ENCODE measurements at regions not wholly inside any gene's neighbourhood (a gene's known extent, or its start where the extent isn't known, plus 50 kb on each side); places are given as distances from the start of the nearest gene placed in this dataset.

DNA sequence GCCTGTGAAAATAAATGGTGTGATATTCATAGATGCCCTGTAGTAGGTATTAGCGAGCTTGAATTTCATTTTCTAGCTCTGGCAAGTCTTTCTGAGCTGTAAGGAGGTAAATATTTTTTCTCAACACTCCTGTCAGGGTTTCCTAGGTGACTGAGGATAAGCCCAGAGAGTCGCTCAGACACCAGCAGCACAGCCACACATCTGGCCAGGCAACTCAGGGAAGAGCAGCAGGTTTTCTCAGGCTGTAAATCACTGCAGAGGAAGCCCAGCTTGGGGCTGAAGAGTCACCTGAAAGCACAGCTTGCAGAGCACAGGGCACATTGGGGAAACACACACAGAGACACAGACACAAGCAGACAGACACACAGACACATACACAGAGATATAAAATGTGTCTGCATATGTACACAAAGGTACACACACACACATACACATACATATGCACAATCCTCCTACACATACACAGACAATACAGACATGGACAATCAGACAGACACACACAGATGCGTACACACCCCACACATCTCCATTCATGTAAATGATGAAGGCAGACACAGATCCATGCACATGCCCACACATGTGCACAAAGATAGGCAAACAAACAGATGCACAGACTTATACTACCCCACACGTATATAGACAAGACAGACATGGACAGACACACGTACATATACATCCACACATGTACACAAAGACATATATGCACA lies 232.0 kb upstream of the TMTC1 start:
- WGBS (ENCODE audit: insufficient coverage), result 72% methylated on average over 5 of the region's 5 CpGs
- intact Hi-C loops (cut with micrococcal nuclease), result no loop called here
- TF ChIP-seq, protein P1, sequence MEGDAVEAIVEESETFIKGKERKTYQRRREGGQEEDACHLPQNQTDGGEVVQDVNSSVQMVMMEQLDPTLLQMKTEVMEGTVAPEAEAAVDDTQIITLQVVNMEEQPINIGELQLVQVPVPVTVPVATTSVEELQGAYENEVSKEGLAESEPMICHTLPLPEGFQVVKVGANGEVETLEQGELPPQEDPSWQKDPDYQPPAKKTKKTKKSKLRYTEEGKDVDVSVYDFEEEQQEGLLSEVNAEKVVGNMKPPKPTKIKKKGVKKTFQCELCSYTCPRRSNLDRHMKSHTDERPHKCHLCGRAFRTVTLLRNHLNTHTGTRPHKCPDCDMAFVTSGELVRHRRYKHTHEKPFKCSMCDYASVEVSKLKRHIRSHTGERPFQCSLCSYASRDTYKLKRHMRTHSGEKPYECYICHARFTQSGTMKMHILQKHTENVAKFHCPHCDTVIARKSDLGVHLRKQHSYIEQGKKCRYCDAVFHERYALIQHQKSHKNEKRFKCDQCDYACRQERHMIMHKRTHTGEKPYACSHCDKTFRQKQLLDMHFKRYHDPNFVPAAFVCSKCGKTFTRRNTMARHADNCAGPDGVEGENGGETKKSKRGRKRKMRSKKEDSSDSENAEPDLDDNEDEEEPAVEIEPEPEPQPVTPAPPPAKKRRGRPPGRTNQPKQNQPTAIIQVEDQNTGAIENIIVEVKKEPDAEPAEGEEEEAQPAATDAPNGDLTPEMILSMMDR (IDR thresholded peaks at IDR 0.05), result no peak
- H3K4me3 Mint-ChIP-seq, result no peak overlapping the region
- DNase-seq (no peak), ATAC-seq (no peak)
- no peaks in the 10 kb centered on the region for H3K27me3 Mint-ChIP-seq (ENCODE audit: low read depth in 2 of 2)
- H3K9me3 Mint-ChIP-seq, result peaks cover 4 to 8% of the 10 kb centered on the region in 2 donors
- H3K36me3 Mint-ChIP-seq, result no peaks in the 10 kb centered on the region
- no peak overlapping the region for H3K27ac Mint-ChIP-seq
- no peak overlapping the region for H3K4me3 ChIP-seq (ENCODE audit: low read length)
- no peaks in the 10 kb centered on the region for H3K36me3 ChIP-seq (ENCODE audit: control insufficient read depth, insufficient read depth, low read length)
- H3K9me3 ChIP-seq (ENCODE audit: control insufficient read depth, insufficient read depth, low read length), result no peaks in the 10 kb centered on the region
- H3K4me1 Mint-ChIP-seq, result no peaks in the 10 kb centered on the region
- H3K27ac ChIP-seq (ENCODE audit: low read length), result no peak overlapping the region
- no peaks in the 10 kb centered on the region for H3K27me3 ChIP-seq (ENCODE audit: control insufficient read depth, insufficient read depth, low read length)
- H3K4me1 ChIP-seq (ENCODE audit: control insufficient read depth, insufficient read depth, low read length), result no peaks in the 10 kb centered on the region

DNA sequence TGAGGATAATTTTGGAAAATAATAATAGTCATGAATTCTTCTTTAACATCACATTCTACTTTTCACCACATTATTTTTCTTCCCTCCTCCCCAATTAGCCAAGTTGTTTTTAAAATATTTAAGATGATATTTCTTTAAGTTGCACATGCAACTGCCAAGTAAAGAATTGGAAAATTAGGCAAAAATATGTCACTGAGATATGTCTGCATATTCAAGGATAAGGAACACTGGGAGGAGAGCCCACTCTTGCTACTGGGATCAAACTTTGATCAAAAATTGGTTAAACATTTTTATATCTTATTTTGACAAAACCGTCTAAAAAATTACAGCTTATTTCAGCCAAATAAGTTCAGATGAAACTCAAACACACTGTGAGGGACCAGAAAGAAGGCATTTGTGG lies 231.2 kb upstream of the TMTC1 start:
- intact Hi-C loops (cut with micrococcal nuclease), result no loop called here
- WGBS (ENCODE audit: insufficient coverage), result 64% methylated on average over 1 of the region's 1 CpG
- ATAC-seq (no peak), DNase-seq (no peak)
- Mint-ChIP-seq H3K4me3 (no peak overlapping the region), H3K27me3 (ENCODE audit: low read depth in 2 of 2) (no peaks in the 10 kb centered on the region), H3K27ac (no peak overlapping the region), H3K4me1 (no peaks in the 10 kb centered on the region), H3K36me3 (no peaks in the 10 kb centered on the region), H3K9me3 (peaks cover 0 to 6% of the 10 kb centered on the region in 2 donors)
- Histone ChIP-seq H3K36me3 (ENCODE audit: control insufficient read depth, insufficient read depth, low read length) (no peaks in the 10 kb centered on the region), H3K4me1 (ENCODE audit: control insufficient read depth, insufficient read depth, low read length) (no peaks in the 10 kb centered on the region), H3K4me3 (ENCODE audit: low read length) (no peak overlapping the region), H3K27ac (ENCODE audit: low read length) (no peak overlapping the region), H3K27me3 (ENCODE audit: control insufficient read depth, insufficient read depth, low read length) (no peaks in the 10 kb centered on the region), H3K9me3 (ENCODE audit: control insufficient read depth, insufficient read depth, low read length) (no peaks in the 10 kb centered on the region)
- TF ChIP-seq, protein P1 (IDR thresholded peaks at IDR 0.05), result no peak

DNA sequence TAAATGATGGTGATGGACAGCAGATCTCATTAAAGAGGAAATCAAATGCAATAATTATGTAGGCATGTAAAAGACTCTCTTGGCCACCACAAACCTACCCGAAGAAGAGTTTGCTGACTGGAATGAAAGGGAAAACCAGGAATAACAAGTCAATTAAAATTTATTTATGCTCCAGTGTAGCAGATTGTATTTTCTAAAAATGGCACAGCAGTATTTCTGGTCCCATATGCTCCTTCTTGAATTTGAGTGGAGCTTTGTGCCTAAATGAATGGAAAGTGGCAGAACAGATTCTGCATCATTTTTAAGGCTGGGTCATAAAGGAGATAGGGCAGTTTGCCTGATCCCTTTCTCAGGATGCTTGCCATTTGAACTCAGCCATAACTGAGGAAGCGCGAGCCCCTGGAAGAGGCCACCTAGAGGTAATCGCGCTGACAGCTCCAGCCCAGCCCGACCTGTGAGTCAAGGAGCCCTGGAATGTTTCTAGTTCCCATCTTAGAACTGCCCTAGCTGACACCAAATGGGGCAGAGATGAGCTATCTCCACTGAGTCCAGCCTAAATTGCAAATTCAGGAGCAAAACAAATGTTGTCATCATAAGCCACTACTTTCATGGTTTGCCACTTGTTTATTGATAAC lies 229.2 kb upstream of the TMTC1 start:
- Mint-ChIP-seq H3K4me3 (no peak overlapping the region), H3K27me3 (ENCODE audit: low read depth in 2 of 2) (no peaks in the 10 kb centered on the region), H3K4me1 (no peaks in the 10 kb centered on the region), H3K36me3 (no peaks in the 10 kb centered on the region), H3K9me3 (peaks cover 0 to 4% of the 10 kb centered on the region in 2 donors), H3K27ac (no peak overlapping the region)
- TF ChIP-seq, protein P1 (IDR thresholded peaks at IDR 0.05), result no peak
- Histone ChIP-seq H3K36me3 (ENCODE audit: control insufficient read depth, insufficient read depth, low read length) (no peaks in the 10 kb centered on the region), H3K9me3 (ENCODE audit: control insufficient read depth, insufficient read depth, low read length) (no peaks in the 10 kb centered on the region), H3K4me3 (ENCODE audit: low read length) (no peak overlapping the region), H3K27ac (ENCODE audit: low read length) (no peak overlapping the region), H3K4me1 (ENCODE audit: control insufficient read depth, insufficient read depth, low read length) (no peaks in the 10 kb centered on the region), H3K27me3 (ENCODE audit: control insufficient read depth, insufficient read depth, low read length) (no peaks in the 10 kb centered on the region)
- DNase-seq (no peak), ATAC-seq (no peak)
- intact Hi-C loops (cut with micrococcal nuclease), result no loop called here
- WGBS (ENCODE audit: insufficient coverage), result 54% methylated on average over 6 of the region's 6 CpGs

Measured in natural killer cell (primary cell).